Suprapubic skin (tissue), 4 donors: ENCODE measurements at regions not wholly inside any gene's neighbourhood (a gene's known extent, or its start where the extent isn't known, plus 50 kb on each side); places are given as distances from the start of the nearest gene placed in this dataset.

Source experiments
- DNase-seq, 2 donors: peaks; one replicate each; pipeline ENCODE4 v3.0.0-alpha.2; 2019; ENCODE audit warnings: low spot score in 2 of 2
- H3K27ac ChIP-seq: fragments of 200-600 bp; sonication (generic); one replicate; pipeline ENCODE4 v1.5.1; 2019
- H3K27me3 ChIP-seq: fragments of 200-600 bp; sonication (generic); one replicate; pipeline ENCODE4 v1.5.1; 2019
- H3K36me3 ChIP-seq: fragments of 200-600 bp; sonication (generic); one replicate; pipeline ENCODE4 v1.5.1; 2019
- H3K4me1 ChIP-seq: fragments of 200-600 bp; sonication (generic); one replicate; pipeline ENCODE4 v1.5.1; 2019
- H3K4me3 ChIP-seq: fragments of 200-600 bp; sonication (generic); one replicate; pipeline ENCODE4 v1.5.1; 2019; ENCODE audit warnings: mild to moderate bottlenecking
- H3K9me3 ChIP-seq: fragments of 200-600 bp; sonication (generic); one replicate; pipeline ENCODE4 v1.5.1; 2019
- CTCF ChIP-seq, 2 donors: fragments of 200-600 bp in 1 of 2; fragments of 450-650 bp in 1 of 2; sonication (generic) in 1 of 2; IDR thresholded peaks; one replicate each; pipeline ENCODE4 v1.5.1; 2016 to 2019; ENCODE audit warnings: antibody characterized with exemption in 2 of 2, mild to moderate bottlenecking in 1 of 2, moderate library complexity in 1 of 2
- EP300 ChIP-seq: sonication (generic); formaldehyde crosslinking; IDR thresholded peaks from one replicate; pipeline ENCODE4 v1.6.1; 2017; ENCODE audit warnings: antibody characterized with exemption
- POLR2A ChIP-seq, 2 donors: fragments of 450-650 bp; IDR thresholded peaks; one replicate each; pipeline ENCODE4 v1.6.1; 2017; ENCODE audit warnings: antibody characterized with exemption in 2 of 2, mild to moderate bottlenecking in 2 of 2, moderate library complexity in 2 of 2
- POLR2AphosphoS5 ChIP-seq, 3 donors: sonication (generic); formaldehyde crosslinking; IDR thresholded peaks; one replicate each; pipeline ENCODE4 v1.6.1; 2017; ENCODE audit warnings: antibody characterized with exemption in 3 of 3
- WGBS: methylation state at CpG from one replicate; pipeline ENCODE4 v1.1.5; 2018; 5-methylcytosine and 5-hydroxymethylcytosine counted together

- no peak overlapping the region for H3K27ac ChIP-seq
- no peak overlapping the region for H3K4me3 ChIP-seq
- H3K4me1 ChIP-seq, result peaks cover 5% of the 10 kb centered on the region
- peaks cover 37% of the 10 kb centered on the region for H3K27me3 ChIP-seq
- 77% methylated on average over 3 of the region's 5 CpGs for WGBS
- H3K36me3 ChIP-seq, result no peaks in the 10 kb centered on the region
- TF ChIP-seq POLR2AphosphoS5 (IDR thresholded peaks at IDR 0.05) (no peak), POLR2A (IDR thresholded peaks at IDR 0.05) (no peak), CTCF (IDR thresholded peaks at IDR 0.05) (no peak), EP300 (no peak)
- no peaks in the 10 kb centered on the region for H3K9me3 ChIP-seq
- peak in 1 of 2 donors; percentile 19 for DNase-seq
Measured at GRCh38 chr1:4079815-4080214, 179.7 kb upstream of the C1orf174 start.

GRCh38 chr1:4081806-4082711 is 182.0 kb upstream of the C1orf174 start:
- Histone ChIP-seq H3K9me3 (no peaks in the 10 kb centered on the region), H3K27ac (no peak overlapping the region), H3K4me3 (no peak overlapping the region), H3K27me3 (peaks cover 30% of the 10 kb centered on the region), H3K36me3 (no peaks in the 10 kb centered on the region), H3K4me1 (peaks cover 5% of the 10 kb centered on the region)
- TF ChIP-seq CTCF (IDR thresholded peaks at IDR 0.05), result no peak
- TF ChIP-seq EP300, result no peak
- TF ChIP-seq POLR2AphosphoS5 (IDR thresholded peaks at IDR 0.05), result no peak
- TF ChIP-seq POLR2A (IDR thresholded peaks at IDR 0.05), result no peak
- 59% methylated on average over 12 of the region's 23 CpGs for WGBS
- peak in 1 of 2 donors; percentile 31 for DNase-seq

GRCh38 chr1:4083231-4084047 is 183.4 kb upstream of the C1orf174 start:
- WGBS, result 59% methylated on average over 17 of the region's 18 CpGs
- peaks cover 5% of the 10 kb centered on the region for H3K4me1 ChIP-seq
- peak in 1 of 2 donors; percentile 15 for DNase-seq
- H3K36me3 ChIP-seq, result no peaks in the 10 kb centered on the region
- no peak for TF ChIP-seq EP300
- TF ChIP-seq POLR2AphosphoS5 (IDR thresholded peaks at IDR 0.05), result no peak
- TF ChIP-seq CTCF (IDR thresholded peaks at IDR 0.05), result no peak
- TF ChIP-seq POLR2A (IDR thresholded peaks at IDR 0.05), result no peak
- H3K9me3 ChIP-seq, result no peaks in the 10 kb centered on the region
- no peak overlapping the region for H3K27ac ChIP-seq
- peaks cover 30% of the 10 kb centered on the region for H3K27me3 ChIP-seq
- no peak overlapping the region for H3K4me3 ChIP-seq

- H3K4me3 ChIP-seq, result no peak overlapping the region
- H3K4me1 ChIP-seq, result peaks cover 5% of the 10 kb centered on the region
- H3K27me3 ChIP-seq, result peaks cover 30% of the 10 kb centered on the region
- no peak for DNase-seq
- H3K9me3 ChIP-seq, result no peaks in the 10 kb centered on the region
- no peak overlapping the region for H3K27ac ChIP-seq
- no peak for TF ChIP-seq POLR2AphosphoS5 (IDR thresholded peaks at IDR 0.05)
- TF ChIP-seq EP300, result no peak
- no peak for TF ChIP-seq POLR2A (IDR thresholded peaks at IDR 0.05)
- no peak for TF ChIP-seq CTCF (IDR thresholded peaks at IDR 0.05)
- no peaks in the 10 kb centered on the region for H3K36me3 ChIP-seq
- 42% methylated on average over 6 of the region's 6 CpGs for WGBS
Measured at GRCh38 chr1:4084048-4084431, 184.0 kb upstream of the C1orf174 start.

GRCh38 chr1:4084446-4084845 is 184.4 kb upstream of the C1orf174 start:
- Histone ChIP-seq H3K27me3 (peaks cover 30% of the 10 kb centered on the region), H3K4me3 (no peak overlapping the region), H3K4me1 (peaks cover 5% of the 10 kb centered on the region), H3K27ac (no peak overlapping the region), H3K36me3 (no peaks in the 10 kb centered on the region), H3K9me3 (no peaks in the 10 kb centered on the region)
- no peak for TF ChIP-seq CTCF (IDR thresholded peaks at IDR 0.05)
- 61% methylated on average over 6 of the region's 6 CpGs for WGBS
- DNase-seq, result peak in 1 of 2 donors; percentile 28
